PFSK-1 (cell line): ENCODE measurements at regions not wholly inside any gene's neighbourhood (a gene's known extent, or its start where the extent isn't known, plus 50 kb on each side); places are given as distances from the start of the nearest gene placed in this dataset.

Experiments used
- POLR2AphosphoS5 ChIP-seq: IDR thresholded peaks from 2 replicates; pipeline ENCODE4 v1.6.1; 2012; ENCODE audit warnings: low read depth, mild to moderate bottlenecking, control low read depth, low read length, moderate library complexity
- REST ChIP-seq, 2 experiments: IDR thresholded peaks; 2 replicates each; pipeline versions ENCODE4 v1.6.1 to v1.8.0; 2011 to 2012; ENCODE audit warnings: low read depth in 2 of 2, low read length in 2 of 2, control low read depth in 1 of 2, inconsistent platforms in 1 of 2, mild to moderate bottlenecking in 1 of 2, moderate library complexity in 1 of 2; ENCODE audit not compliant: insufficient read depth in 1 of 2
- SIN3A ChIP-seq: IDR thresholded peaks from 2 replicates; pipeline ENCODE4 v1.6.1; 2012; ENCODE audit warnings: mild to moderate bottlenecking, low read length, moderate library complexity, borderline replicate concordance; ENCODE audit not compliant: insufficient read depth
- TAF1 ChIP-seq: IDR thresholded peaks from 2 replicates; pipeline ENCODE4 v1.6.1; 2012; ENCODE audit warnings: low read length, control low read depth, borderline replicate concordance; ENCODE audit not compliant: insufficient read depth

- TF ChIP-seq POLR2AphosphoS5 (no peak), REST (IDR thresholded peaks at IDR 0.05; ENCODE audit: insufficient read depth in 1 of 2, low read depth in 2 of 2, low read length in 2 of 2) (no peak), TAF1 (no peak), SIN3A (no peak)
Measured at GRCh38 chr3:192038726-192039125, 577.8 kb downstream of the PYDC2 start.
